GM23338 (cell line): ENCODE measurements at regions not wholly inside any gene's neighbourhood (a gene's known extent, or its start where the extent isn't known, plus 50 kb on each side); places are given as distances from the start of the nearest gene placed in this dataset.

Experiments used
- ATAC-seq: fragments of 200-7000 bp; cut with Tn5 transposase; 3 replicates; pipeline ENCODE4 v1.9.1; 2020
- DNase-seq: peaks from one replicate; pipeline ENCODE4 v3.0.0-alpha.2; 2015; ENCODE audit warnings: low spot score
- H2AFZ ChIP-seq: fragments of 200-600 bp; sonication (generic); 2 replicates; pipeline ENCODE4 v1.8.0; 2016; ENCODE audit warnings: antibody characterized with exemption, mild to moderate bottlenecking, moderate library complexity
- H3F3A ChIP-seq: fragments of 200-600 bp; sonication (generic); replicated peaks from 2 replicates; pipeline ENCODE4 v1.8.0; 2017; ENCODE audit warnings: antibody characterized with exemption, mixed run types, low read depth
- H3K27ac ChIP-seq: fragments of 200-600 bp; sonication (generic); 2 replicates; pipeline ENCODE4 v1.6.1; 2016; ENCODE audit warnings: low read depth
- H3K27me3 ChIP-seq: fragments of 200-600 bp; sonication (generic); 2 replicates; pipeline ENCODE4 v1.8.0; 2016; ENCODE audit warnings: mild to moderate bottlenecking, mixed run types, moderate library complexity; ENCODE audit not compliant: insufficient read depth
- H3K36me3 ChIP-seq: fragments of 200-600 bp; sonication (generic); 2 replicates; pipeline ENCODE4 v1.8.0; 2016; ENCODE audit warnings: mild to moderate bottlenecking; ENCODE audit not compliant: insufficient read depth
- H3K4me1 ChIP-seq: fragments of 200-600 bp; sonication (generic); 2 replicates; pipeline ENCODE4 v1.8.0; 2016; ENCODE audit warnings: mild to moderate bottlenecking, moderate library complexity; ENCODE audit not compliant: insufficient read depth
- H3K4me2 ChIP-seq: fragments of 200-600 bp; sonication (generic); 2 replicates; pipeline ENCODE4 v1.7.1; 2017; ENCODE audit warnings: mixed run types
- H3K4me3 ChIP-seq: fragments of 200-600 bp; sonication (generic); 2 replicates; pipeline ENCODE4 v1.6.1; 2016; ENCODE audit warnings: mixed run types
- H3K79me2 ChIP-seq: fragments of 200-600 bp; sonication (generic); replicated peaks from 2 replicates; pipeline ENCODE4 v1.8.0; 2017; ENCODE audit warnings: mild to moderate bottlenecking; ENCODE audit not compliant: insufficient read depth
- H3K9me2 ChIP-seq: fragments of 200-600 bp; sonication (generic); 2 replicates; pipeline ENCODE4 v1.8.0; 2017; ENCODE audit not compliant: insufficient read depth
- H4K20me1 ChIP-seq: fragments of 200-600 bp; sonication (generic); replicated peaks from 2 replicates; pipeline ENCODE4 v1.8.0; 2017; ENCODE audit warnings: mild to moderate bottlenecking; ENCODE audit not compliant: insufficient read depth
- H3K27ac Mint-ChIP-seq: 2 replicates; pipeline ENCODE4 v1.8.0; 2020; ENCODE audit warnings: inconsistent platforms, mild to moderate bottlenecking, moderate library complexity, mixed read lengths
- H3K27me3 Mint-ChIP-seq: 3 replicates; pipeline ENCODE4 v1.8.0; 2022; ENCODE audit warnings: low read depth, mild to moderate bottlenecking, moderate library complexity, mixed read lengths, inconsistent platforms; ENCODE audit not compliant: insufficient read depth, poor library complexity
- H3K36me3 Mint-ChIP-seq: 3 replicates; pipeline ENCODE4 v1.8.0; 2021; ENCODE audit warnings: low read depth, mild to moderate bottlenecking, inconsistent platforms, moderate library complexity, mixed read lengths
- H3K4me1 Mint-ChIP-seq: 3 replicates; pipeline ENCODE4 v1.8.0; 2020; ENCODE audit warnings: mild to moderate bottlenecking, inconsistent platforms, mixed read lengths
- H3K4me3 Mint-ChIP-seq: 3 replicates; pipeline ENCODE4 v1.8.0; 2021; ENCODE audit warnings: moderate library complexity, mild to moderate bottlenecking, inconsistent platforms, mixed read lengths
- H3K9me3 Mint-ChIP-seq: 3 replicates; pipeline ENCODE4 v1.8.0; 2020; ENCODE audit warnings: moderate library complexity, mild to moderate bottlenecking, inconsistent platforms, mixed read lengths
- CREB1 ChIP-seq: fragments of 250-450 bp; sonication (Bioruptor Pico); IDR thresholded peaks from 2 replicates; pipeline ENCODE4 v1.5.0; 2020; ENCODE audit warnings: low read depth, mild to moderate bottlenecking, moderate library complexity
- EZH2 ChIP-seq: fragments of 200-600 bp; sonication (generic); IDR thresholded peaks from one replicate; pipeline ENCODE4 v1.8.0; 2017; ENCODE audit warnings: antibody characterized with exemption, mild to moderate bottlenecking, low read depth; ENCODE audit not compliant: unreplicated experiment
- EZH2phosphoT487 ChIP-seq: fragments of 200-600 bp; sonication (generic); IDR thresholded peaks from one replicate; pipeline ENCODE4 v1.8.1; 2018; ENCODE audit warnings: antibody characterized with exemption; ENCODE audit not compliant: unreplicated experiment
- JUNB ChIP-seq: IDR thresholded peaks from one replicate; pipeline ENCODE4 v1.6.1; 2016; ENCODE audit warnings: antibody characterized with exemption; ENCODE audit not compliant: unreplicated experiment
- NANOG ChIP-seq: IDR thresholded peaks from 2 replicates; pipeline ENCODE4 v1.6.1; 2016; ENCODE audit warnings: antibody characterized with exemption, borderline replicate concordance
- POLR2AphosphoS5 ChIP-seq: IDR thresholded peaks from 2 replicates; pipeline ENCODE4 v1.6.1; 2016; ENCODE audit warnings: antibody characterized with exemption, low read depth
- STAT1 ChIP-seq: IDR thresholded peaks from one replicate; pipeline ENCODE4 v1.6.1; 2016; ENCODE audit warnings: antibody characterized with exemption; ENCODE audit not compliant: unreplicated experiment
- ZNF114 ChIP-seq: fragments of 250-450 bp; sonication (Bioruptor Pico); IDR thresholded peaks from 2 replicates; pipeline ENCODE4 v1.5.0; 2020; ENCODE audit warnings: mild to moderate bottlenecking, moderate library complexity
- ZNF331 ChIP-seq: fragments of 250-450 bp; sonication (Bioruptor Pico); IDR thresholded peaks from 2 replicates; pipeline ENCODE4 v1.5.0; 2020; ENCODE audit warnings: low read depth, mild to moderate bottlenecking, moderate library complexity
- TF ChIP-seq, protein P1 (sequence below): IDR thresholded peaks from one replicate; pipeline ENCODE4 v1.6.1; 2018; ENCODE audit warnings: antibody characterized with exemption; ENCODE audit not compliant: unreplicated experiment
- TF ChIP-seq, protein P2 (sequence below), 2 experiments: fragments of 200-600 bp in 1 of 2; sonication (generic) in 1 of 2; conservative IDR thresholded peaks; 2 replicates each; pipeline versions ENCODE4 v1.5.1 to v1.6.1; 2016 to 2017; ENCODE audit warnings: antibody characterized with exemption in 2 of 2, low read depth in 2 of 2, mild to moderate bottlenecking in 2 of 2, moderate library complexity in 1 of 2
- TF ChIP-seq, protein P3 (sequence below): IDR thresholded peaks from 2 replicates; pipeline ENCODE4 v1.6.1; 2016; ENCODE audit warnings: antibody characterized with exemption
- TF ChIP-seq, protein P4 (sequence below): fragments of 250-450 bp; sonication (Bioruptor Pico); IDR thresholded peaks from 2 replicates; pipeline ENCODE4 v1.5.0; 2020; ENCODE audit warnings: mild to moderate bottlenecking, moderate library complexity

DNA sequence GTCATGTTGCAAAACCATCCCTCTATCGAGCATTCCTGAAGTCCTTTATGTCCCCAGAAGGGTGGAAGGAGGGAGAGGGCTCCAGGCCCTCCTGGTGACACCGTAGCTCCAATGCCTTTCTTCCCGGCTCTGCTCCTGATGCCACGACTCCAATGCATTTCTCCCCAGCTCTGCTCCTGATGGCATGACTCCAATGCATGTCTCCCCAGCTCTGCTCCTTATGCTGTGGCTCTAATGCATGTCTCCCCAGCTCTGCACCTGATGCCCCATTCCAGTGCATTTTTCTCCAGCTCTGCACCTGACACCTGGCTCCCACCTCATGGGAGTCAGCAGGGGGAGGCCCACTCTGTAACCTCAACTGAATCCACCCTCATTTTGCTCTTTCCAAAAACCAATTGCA, 153.0 kb upstream of the SALL3 start:
- Histone ChIP-seq H3K79me2 (no peaks in the 10 kb centered on the region), H3K27me3 (no peaks in the 10 kb centered on the region), H3K27ac (no peak overlapping the region), H4K20me1 (no peaks in the 10 kb centered on the region), H3F3A (no peaks in the 10 kb centered on the region), H3K36me3 (no peaks in the 10 kb centered on the region), H3K9me2 (no peaks in the 10 kb centered on the region), H3K4me2 (no peak overlapping the region), H3K4me3 (no peak overlapping the region), H3K4me1 (no peaks in the 10 kb centered on the region), H2AFZ (no peak overlapping the region)
- peaks cover 6% of the 10 kb centered on the region for H3K27me3 Mint-ChIP-seq
- H3K27ac Mint-ChIP-seq = no peak overlapping the region
- DNase-seq (no peak), ATAC-seq (no peak)
- peaks cover 94% of the 10 kb centered on the region for H3K9me3 Mint-ChIP-seq
- no peaks in the 10 kb centered on the region for H3K4me1 Mint-ChIP-seq
- TF ChIP-seq, protein P1, sequence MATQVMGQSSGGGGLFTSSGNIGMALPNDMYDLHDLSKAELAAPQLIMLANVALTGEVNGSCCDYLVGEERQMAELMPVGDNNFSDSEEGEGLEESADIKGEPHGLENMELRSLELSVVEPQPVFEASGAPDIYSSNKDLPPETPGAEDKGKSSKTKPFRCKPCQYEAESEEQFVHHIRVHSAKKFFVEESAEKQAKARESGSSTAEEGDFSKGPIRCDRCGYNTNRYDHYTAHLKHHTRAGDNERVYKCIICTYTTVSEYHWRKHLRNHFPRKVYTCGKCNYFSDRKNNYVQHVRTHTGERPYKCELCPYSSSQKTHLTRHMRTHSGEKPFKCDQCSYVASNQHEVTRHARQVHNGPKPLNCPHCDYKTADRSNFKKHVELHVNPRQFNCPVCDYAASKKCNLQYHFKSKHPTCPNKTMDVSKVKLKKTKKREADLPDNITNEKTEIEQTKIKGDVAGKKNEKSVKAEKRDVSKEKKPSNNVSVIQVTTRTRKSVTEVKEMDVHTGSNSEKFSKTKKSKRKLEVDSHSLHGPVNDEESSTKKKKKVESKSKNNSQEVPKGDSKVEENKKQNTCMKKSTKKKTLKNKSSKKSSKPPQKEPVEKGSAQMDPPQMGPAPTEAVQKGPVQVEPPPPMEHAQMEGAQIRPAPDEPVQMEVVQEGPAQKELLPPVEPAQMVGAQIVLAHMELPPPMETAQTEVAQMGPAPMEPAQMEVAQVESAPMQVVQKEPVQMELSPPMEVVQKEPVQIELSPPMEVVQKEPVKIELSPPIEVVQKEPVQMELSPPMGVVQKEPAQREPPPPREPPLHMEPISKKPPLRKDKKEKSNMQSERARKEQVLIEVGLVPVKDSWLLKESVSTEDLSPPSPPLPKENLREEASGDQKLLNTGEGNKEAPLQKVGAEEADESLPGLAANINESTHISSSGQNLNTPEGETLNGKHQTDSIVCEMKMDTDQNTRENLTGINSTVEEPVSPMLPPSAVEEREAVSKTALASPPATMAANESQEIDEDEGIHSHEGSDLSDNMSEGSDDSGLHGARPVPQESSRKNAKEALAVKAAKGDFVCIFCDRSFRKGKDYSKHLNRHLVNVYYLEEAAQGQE = no peak
- TF ChIP-seq EZH2phosphoT487 = no peak
- TF ChIP-seq ZNF331 (CRISPR knock-in tag) = no peak
- no peak for TF ChIP-seq NANOG
- TF ChIP-seq, protein P2, sequence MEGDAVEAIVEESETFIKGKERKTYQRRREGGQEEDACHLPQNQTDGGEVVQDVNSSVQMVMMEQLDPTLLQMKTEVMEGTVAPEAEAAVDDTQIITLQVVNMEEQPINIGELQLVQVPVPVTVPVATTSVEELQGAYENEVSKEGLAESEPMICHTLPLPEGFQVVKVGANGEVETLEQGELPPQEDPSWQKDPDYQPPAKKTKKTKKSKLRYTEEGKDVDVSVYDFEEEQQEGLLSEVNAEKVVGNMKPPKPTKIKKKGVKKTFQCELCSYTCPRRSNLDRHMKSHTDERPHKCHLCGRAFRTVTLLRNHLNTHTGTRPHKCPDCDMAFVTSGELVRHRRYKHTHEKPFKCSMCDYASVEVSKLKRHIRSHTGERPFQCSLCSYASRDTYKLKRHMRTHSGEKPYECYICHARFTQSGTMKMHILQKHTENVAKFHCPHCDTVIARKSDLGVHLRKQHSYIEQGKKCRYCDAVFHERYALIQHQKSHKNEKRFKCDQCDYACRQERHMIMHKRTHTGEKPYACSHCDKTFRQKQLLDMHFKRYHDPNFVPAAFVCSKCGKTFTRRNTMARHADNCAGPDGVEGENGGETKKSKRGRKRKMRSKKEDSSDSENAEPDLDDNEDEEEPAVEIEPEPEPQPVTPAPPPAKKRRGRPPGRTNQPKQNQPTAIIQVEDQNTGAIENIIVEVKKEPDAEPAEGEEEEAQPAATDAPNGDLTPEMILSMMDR (conservative IDR thresholded peaks at IDR 0.05; ENCODE audit: low read depth in 2 of 2) = no peak
- TF ChIP-seq POLR2AphosphoS5 = no peak
- TF ChIP-seq CREB1 (CRISPR knock-in tag) = no peak
- TF ChIP-seq, protein P3, sequence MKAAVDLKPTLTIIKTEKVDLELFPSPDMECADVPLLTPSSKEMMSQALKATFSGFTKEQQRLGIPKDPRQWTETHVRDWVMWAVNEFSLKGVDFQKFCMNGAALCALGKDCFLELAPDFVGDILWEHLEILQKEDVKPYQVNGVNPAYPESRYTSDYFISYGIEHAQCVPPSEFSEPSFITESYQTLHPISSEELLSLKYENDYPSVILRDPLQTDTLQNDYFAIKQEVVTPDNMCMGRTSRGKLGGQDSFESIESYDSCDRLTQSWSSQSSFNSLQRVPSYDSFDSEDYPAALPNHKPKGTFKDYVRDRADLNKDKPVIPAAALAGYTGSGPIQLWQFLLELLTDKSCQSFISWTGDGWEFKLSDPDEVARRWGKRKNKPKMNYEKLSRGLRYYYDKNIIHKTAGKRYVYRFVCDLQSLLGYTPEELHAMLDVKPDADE = no peak
- TF ChIP-seq, protein P4, sequence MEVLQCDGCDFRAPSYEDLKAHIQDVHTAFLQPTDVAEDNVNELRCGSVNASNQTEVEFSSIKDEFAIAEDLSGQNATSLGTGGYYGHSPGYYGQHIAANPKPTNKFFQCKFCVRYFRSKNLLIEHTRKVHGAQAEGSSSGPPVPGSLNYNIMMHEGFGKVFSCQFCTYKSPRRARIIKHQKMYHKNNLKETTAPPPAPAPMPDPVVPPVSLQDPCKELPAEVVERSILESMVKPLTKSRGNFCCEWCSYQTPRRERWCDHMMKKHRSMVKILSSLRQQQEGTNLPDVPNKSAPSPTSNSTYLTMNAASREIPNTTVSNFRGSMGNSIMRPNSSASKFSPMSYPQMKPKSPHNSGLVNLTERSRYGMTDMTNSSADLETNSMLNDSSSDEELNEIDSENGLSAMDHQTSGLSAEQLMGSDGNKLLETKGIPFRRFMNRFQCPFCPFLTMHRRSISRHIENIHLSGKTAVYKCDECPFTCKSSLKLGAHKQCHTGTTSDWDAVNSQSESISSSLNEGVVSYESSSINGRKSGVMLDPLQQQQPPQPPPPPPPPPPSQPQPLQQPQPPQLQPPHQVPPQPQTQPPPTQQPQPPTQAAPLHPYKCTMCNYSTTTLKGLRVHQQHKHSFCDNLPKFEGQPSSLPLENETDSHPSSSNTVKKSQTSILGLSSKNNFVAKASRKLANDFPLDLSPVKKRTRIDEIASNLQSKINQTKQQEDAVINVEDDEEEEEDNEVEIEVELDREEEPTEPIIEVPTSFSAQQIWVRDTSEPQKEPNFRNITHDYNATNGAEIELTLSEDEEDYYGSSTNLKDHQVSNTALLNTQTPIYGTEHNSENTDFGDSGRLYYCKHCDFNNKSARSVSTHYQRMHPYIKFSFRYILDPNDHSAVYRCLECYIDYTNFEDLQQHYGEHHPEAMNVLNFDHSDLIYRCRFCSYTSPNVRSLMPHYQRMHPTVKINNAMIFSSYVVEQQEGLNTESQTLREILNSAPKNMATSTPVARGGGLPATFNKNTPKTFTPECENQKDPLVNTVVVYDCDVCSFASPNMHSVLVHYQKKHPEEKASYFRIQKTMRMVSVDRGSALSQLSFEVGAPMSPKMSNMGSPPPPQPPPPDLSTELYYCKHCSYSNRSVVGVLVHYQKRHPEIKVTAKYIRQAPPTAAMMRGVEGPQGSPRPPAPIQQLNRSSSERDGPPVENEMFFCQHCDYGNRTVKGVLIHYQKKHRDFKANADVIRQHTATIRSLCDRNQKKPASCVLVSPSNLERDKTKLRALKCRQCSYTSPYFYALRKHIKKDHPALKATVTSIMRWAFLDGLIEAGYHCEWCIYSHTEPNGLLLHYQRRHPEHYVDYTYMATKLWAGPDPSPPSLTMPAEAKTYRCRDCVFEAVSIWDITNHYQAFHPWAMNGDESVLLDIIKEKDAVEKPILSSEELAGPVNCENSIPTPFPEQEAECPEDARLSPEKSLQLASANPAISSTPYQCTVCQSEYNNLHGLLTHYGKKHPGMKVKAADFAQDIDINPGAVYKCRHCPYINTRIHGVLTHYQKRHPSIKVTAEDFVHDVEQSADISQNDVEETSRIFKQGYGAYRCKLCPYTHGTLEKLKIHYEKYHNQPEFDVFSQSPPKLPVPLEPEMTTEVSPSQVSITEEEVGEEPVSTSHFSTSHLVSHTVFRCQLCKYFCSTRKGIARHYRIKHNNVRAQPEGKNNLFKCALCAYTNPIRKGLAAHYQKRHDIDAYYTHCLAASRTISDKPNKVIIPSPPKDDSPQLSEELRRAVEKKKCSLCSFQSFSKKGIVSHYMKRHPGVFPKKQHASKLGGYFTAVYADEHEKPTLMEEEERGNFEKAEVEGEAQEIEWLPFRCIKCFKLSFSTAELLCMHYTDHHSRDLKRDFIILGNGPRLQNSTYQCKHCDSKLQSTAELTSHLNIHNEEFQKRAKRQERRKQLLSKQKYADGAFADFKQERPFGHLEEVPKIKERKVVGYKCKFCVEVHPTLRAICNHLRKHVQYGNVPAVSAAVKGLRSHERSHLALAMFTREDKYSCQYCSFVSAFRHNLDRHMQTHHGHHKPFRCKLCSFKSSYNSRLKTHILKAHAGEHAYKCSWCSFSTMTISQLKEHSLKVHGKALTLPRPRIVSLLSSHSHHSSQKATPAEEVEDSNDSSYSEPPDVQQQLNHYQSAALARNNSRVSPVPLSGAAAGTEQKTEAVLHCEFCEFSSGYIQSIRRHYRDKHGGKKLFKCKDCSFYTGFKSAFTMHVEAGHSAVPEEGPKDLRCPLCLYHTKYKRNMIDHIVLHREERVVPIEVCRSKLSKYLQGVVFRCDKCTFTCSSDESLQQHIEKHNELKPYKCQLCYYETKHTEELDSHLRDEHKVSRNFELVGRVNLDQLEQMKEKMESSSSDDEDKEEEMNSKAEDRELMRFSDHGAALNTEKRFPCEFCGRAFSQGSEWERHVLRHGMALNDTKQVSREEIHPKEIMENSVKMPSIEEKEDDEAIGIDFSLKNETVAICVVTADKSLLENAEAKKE (CRISPR knock-in tag) = no peak
- TF ChIP-seq STAT1 = no peak
- TF ChIP-seq ZNF114 = no peak
- no peak for TF ChIP-seq JUNB
- no peak for TF ChIP-seq EZH2
- peaks cover 41% of the 10 kb centered on the region for H3K36me3 Mint-ChIP-seq
- H3K4me3 Mint-ChIP-seq = no peak overlapping the region
